IPS-18a (cell line): ENCODE measurements at regions not wholly inside any gene's neighbourhood (a gene's known extent, or its start where the extent isn't known, plus 50 kb on each side); places are given as distances from the start of the nearest gene placed in this dataset.

Experiments
- H3K27ac ChIP-seq: one replicate; pipeline ENCODE4 v1.5.1; 2013; ENCODE audit warnings: low read length
- H3K27me3 ChIP-seq: one replicate; pipeline ENCODE4 v1.6.1; 2013; ENCODE audit warnings: mild to moderate bottlenecking, low read length; ENCODE audit not compliant: control insufficient read depth, insufficient read depth
- H3K36me3 ChIP-seq: one replicate; pipeline ENCODE4 v1.6.1; 2013; ENCODE audit warnings: low read depth, low read length; ENCODE audit not compliant: control insufficient read depth
- H3K4me1 ChIP-seq: one replicate; pipeline ENCODE4 v1.6.1; 2013; ENCODE audit warnings: low read depth, low read length; ENCODE audit not compliant: control insufficient read depth
- H3K4me3 ChIP-seq: one replicate; pipeline ENCODE4 v1.5.1; 2013; ENCODE audit warnings: low read length
- H3K9ac ChIP-seq: one replicate; pipeline ENCODE4 v1.6.1; 2013; ENCODE audit warnings: mild to moderate bottlenecking, low read length, moderate library complexity
- H3K9me3 ChIP-seq: one replicate; pipeline ENCODE4 v1.6.1; 2013; ENCODE audit warnings: low read depth, low read length; ENCODE audit not compliant: control insufficient read depth

- Histone ChIP-seq H3K9me3 (no peaks in the 10 kb centered on the region), H3K36me3 (no peaks in the 10 kb centered on the region), H3K9ac (no peak overlapping the region), H3K4me3 (no peak overlapping the region), H3K4me1 (peaks cover 8% of the 10 kb centered on the region), H3K27ac (no peak overlapping the region), H3K27me3 (no peaks in the 10 kb centered on the region)
Observed at GRCh38 chr15:35663956-35664355, 118.0 kb upstream of the DPH6 start.

GRCh38 chr15:35665896-35666536, 120.1 kb upstream of the DPH6 start:
- H3K9ac ChIP-seq: no peak overlapping the region
- H3K27ac ChIP-seq: no peak overlapping the region
- H3K36me3 ChIP-seq: no peaks in the 10 kb centered on the region
- no peaks in the 10 kb centered on the region for H3K27me3 ChIP-seq
- no peak overlapping the region for H3K4me3 ChIP-seq
- H3K4me1 ChIP-seq: peaks cover 14% of the 10 kb centered on the region
- no peaks in the 10 kb centered on the region for H3K9me3 ChIP-seq

- Histone ChIP-seq H3K27ac (no peak overlapping the region), H3K9ac (no peak overlapping the region), H3K27me3 (no peaks in the 10 kb centered on the region), H3K4me3 (no peak overlapping the region), H3K36me3 (no peaks in the 10 kb centered on the region), H3K4me1 (peaks cover 14% of the 10 kb centered on the region), H3K9me3 (no peaks in the 10 kb centered on the region)
Observed at GRCh38 chr15:35667908-35668307, 121.9 kb upstream of the DPH6 start.

GRCh38 chr15:35669021-35669420, 123.1 kb upstream of the DPH6 start:
- Histone ChIP-seq H3K9ac (no peak overlapping the region), H3K4me1 (peaks cover 14% of the 10 kb centered on the region), H3K36me3 (no peaks in the 10 kb centered on the region), H3K27me3 (no peaks in the 10 kb centered on the region), H3K9me3 (no peaks in the 10 kb centered on the region), H3K27ac (no peak overlapping the region), H3K4me3 (no peak overlapping the region)

GRCh38 chr15:35669432-35670045, 123.6 kb upstream of the DPH6 start:
- Histone ChIP-seq H3K9ac (no peak overlapping the region), H3K36me3 (no peaks in the 10 kb centered on the region), H3K4me3 (no peak overlapping the region), H3K4me1 (peaks cover 14% of the 10 kb centered on the region), H3K27ac (no peak overlapping the region), H3K9me3 (no peaks in the 10 kb centered on the region), H3K27me3 (no peaks in the 10 kb centered on the region)

- peaks cover 14% of the 10 kb centered on the region for H3K4me1 ChIP-seq
- H3K4me3 ChIP-seq: no peak overlapping the region
- H3K27me3 ChIP-seq: no peaks in the 10 kb centered on the region
- H3K9ac ChIP-seq: no peak overlapping the region
- H3K9me3 ChIP-seq: no peaks in the 10 kb centered on the region
- no peak overlapping the region for H3K27ac ChIP-seq
- H3K36me3 ChIP-seq: no peaks in the 10 kb centered on the region
Observed at GRCh38 chr15:35671197-35671596, 125.2 kb upstream of the DPH6 start.

- Histone ChIP-seq H3K27ac (no peak overlapping the region), H3K36me3 (no peaks in the 10 kb centered on the region), H3K9ac (no peak overlapping the region), H3K9me3 (no peaks in the 10 kb centered on the region), H3K4me1 (peaks cover 14% of the 10 kb centered on the region), H3K27me3 (no peaks in the 10 kb centered on the region), H3K4me3 (no peak overlapping the region)
Observed at GRCh38 chr15:35671981-35672380, 126.0 kb upstream of the DPH6 start.

- Histone ChIP-seq H3K27me3 (no peaks in the 10 kb centered on the region), H3K36me3 (no peaks in the 10 kb centered on the region), H3K4me3 (no peak overlapping the region), H3K4me1 (peaks cover 11% of the 10 kb centered on the region), H3K9ac (no peak overlapping the region), H3K27ac (no peak overlapping the region), H3K9me3 (no peaks in the 10 kb centered on the region)
Observed at GRCh38 chr15:35673093-35673684, 127.2 kb upstream of the DPH6 start.

- Histone ChIP-seq H3K27ac (no peak overlapping the region), H3K4me1 (no peaks in the 10 kb centered on the region), H3K36me3 (no peaks in the 10 kb centered on the region), H3K9ac (no peak overlapping the region), H3K4me3 (no peak overlapping the region), H3K9me3 (no peaks in the 10 kb centered on the region), H3K27me3 (no peaks in the 10 kb centered on the region)
Observed at GRCh38 chr15:35674873-35675781, 129.2 kb upstream of the DPH6 start.

- Histone ChIP-seq H3K27me3 (no peaks in the 10 kb centered on the region), H3K4me3 (no peak overlapping the region), H3K9me3 (no peaks in the 10 kb centered on the region)
Observed at GRCh38 chr15:35678774-35679173, 132.8 kb upstream of the DPH6 start.

GRCh38 chr15:35679186-35679585, 133.2 kb upstream of the DPH6 start:
- no peaks in the 10 kb centered on the region for H3K4me1 ChIP-seq
- H3K36me3 ChIP-seq: no peaks in the 10 kb centered on the region
- H3K27ac ChIP-seq: no peak overlapping the region
- no peak overlapping the region for H3K9ac ChIP-seq
- no peaks in the 10 kb centered on the region for H3K9me3 ChIP-seq
- no peaks in the 10 kb centered on the region for H3K27me3 ChIP-seq
- no peak overlapping the region for H3K4me3 ChIP-seq

More at GRCh38 chr15:35678774-35679173, 132.8 kb upstream of the DPH6 start:
- H3K27ac ChIP-seq: no peak overlapping the region
- H3K4me1 ChIP-seq: no peaks in the 10 kb centered on the region
- no peaks in the 10 kb centered on the region for H3K36me3 ChIP-seq
- H3K9ac ChIP-seq: no peak overlapping the region
